CD4-positive, alpha-beta T cell (primary cell): ENCODE measurements at regions not wholly inside any gene's neighbourhood (a gene's known extent, or its start where the extent isn't known, plus 50 kb on each side); places are given as distances from the start of the nearest gene placed in this dataset.

Source experiments
- ATAC-seq: fragments of 200-7000 bp; cut with Tn5 transposase; one replicate; pipeline ENCODE4 v1.10.0; 2022; ENCODE audit warnings: mild to moderate bottlenecking; ENCODE audit not compliant: poor library complexity
- CTCF ChIA-PET: fragments of 350-600 bp; sonication (Branson Sonifier 250); formaldehyde crosslinking; loops from one replicate; lab custom pipeline; 2021; ENCODE audit warnings: antibody characterized with exemption, inconsistent platforms; lab: Charles Lee
- POLR2A ChIA-PET: fragments of 350-600 bp; sonication (Branson Sonifier 250); formaldehyde crosslinking; loops from one replicate; lab custom pipeline; 2021; ENCODE audit warnings: antibody characterized with exemption, inconsistent platforms; lab: Charles Lee
- DNase-seq, 14 experiments: peaks; one replicate each; pipeline ENCODE4 v3.0.0-alpha.2; 2013 to 2020; ENCODE audit warnings: mixed read lengths in 2 of 14
- H3K27ac ChIP-seq, 2 donors: one replicate each; pipeline versions ENCODE4 v1.5.1 to v1.7.0; 2013; ENCODE audit warnings: low read length in 2 of 2, low read depth in 1 of 2, mild to moderate bottlenecking in 1 of 2
- H3K27me3 ChIP-seq, 2 experiments: 1 replicate in 1 of 2; 2 replicates in 1 of 2; pipeline versions ENCODE4 v1.6.1 to v1.7.0; 2013; ENCODE audit warnings: low read length in 2 of 2, control low read depth in 1 of 2, mild to moderate bottlenecking in 1 of 2, moderate library complexity in 1 of 2; ENCODE audit not compliant: insufficient read depth in 2 of 2, control insufficient read depth in 1 of 2
- H3K36me3 ChIP-seq: one replicate; pipeline ENCODE4 v1.6.1; 2013; ENCODE audit warnings: low read length, control low read depth; ENCODE audit not compliant: insufficient read depth
- H3K4me1 ChIP-seq: one replicate; pipeline ENCODE4 v1.6.1; 2013; ENCODE audit warnings: low read length, control low read depth; ENCODE audit not compliant: insufficient read depth
- H3K4me3 ChIP-seq: one replicate; pipeline ENCODE4 v1.5.1; 2013; ENCODE audit warnings: mild to moderate bottlenecking, low read length, moderate library complexity
- H3K9me3 ChIP-seq, 2 experiments: 1 replicate in 1 of 2; 2 replicates in 1 of 2; pipeline versions ENCODE4 v1.6.1 to v1.7.0; 2013; ENCODE audit warnings: low read length in 2 of 2, mild to moderate bottlenecking in 2 of 2, control low read depth in 1 of 2, moderate library complexity in 1 of 2; ENCODE audit not compliant: control insufficient read depth in 1 of 2, insufficient read depth in 1 of 2
- H3K27ac Mint-ChIP-seq: one replicate; pipeline ENCODE4 v1.8.0; 2020; ENCODE audit warnings: mixed read lengths
- H3K27me3 Mint-ChIP-seq: one replicate; pipeline ENCODE4 v1.8.0; 2021; ENCODE audit warnings: mixed read lengths
- H3K36me3 Mint-ChIP-seq: one replicate; pipeline ENCODE4 v1.8.0; 2021; ENCODE audit warnings: low read depth, mixed read lengths
- H3K4me1 Mint-ChIP-seq: one replicate; pipeline ENCODE4 v1.8.0; 2021; ENCODE audit warnings: low read depth, mixed read lengths
- H3K4me3 Mint-ChIP-seq: one replicate; pipeline ENCODE4 v1.8.0; 2020; ENCODE audit warnings: mild to moderate bottlenecking, mixed read lengths
- H3K9me3 Mint-ChIP-seq: one replicate; pipeline ENCODE4 v1.8.0; 2020; ENCODE audit warnings: mixed read lengths
- CTCF ChIP-seq: fragments of 200-600 bp; IDR thresholded peaks from one replicate; pipeline ENCODE4 v1.8.0; 2022; ENCODE audit warnings: antibody characterized with exemption, mild to moderate bottlenecking
- intact Hi-C, 2 experiments: fragments of 100-400 bp; cut with DNase I in 1 of 2; cut with micrococcal nuclease in 1 of 2; formaldehyde crosslinking; loops; one replicate each; pipeline versions ENCODE4 v1.15.1 to v1.9.0; 2023 to 2025; cut with DNase I, micrococcal nuclease

GRCh38 chr12:28800129-28800528 is 348.9 kb upstream of the FAR2 start:
- Mint-ChIP-seq H3K9me3 (no peaks in the 10 kb centered on the region), H3K4me1 (no peaks in the 10 kb centered on the region), H3K36me3 (no peaks in the 10 kb centered on the region), H3K27me3 (peaks cover 5% of the 10 kb centered on the region), H3K27ac (no peak overlapping the region), H3K4me3 (no peak overlapping the region)
- Histone ChIP-seq H3K36me3 (no peaks in the 10 kb centered on the region), H3K27ac (no peak overlapping the region), H3K27me3 (no peaks in the 10 kb centered on the region), H3K4me1 (no peaks in the 10 kb centered on the region), H3K4me3 (no peak overlapping the region), H3K9me3 (no peaks in the 10 kb centered on the region)
- intact Hi-C loops, result no loop called here
- POLR2A ChIA-PET, result no interaction called here
- TF ChIP-seq CTCF, result no peak
- ATAC-seq (no peak), DNase-seq (peak in 1 of 14 experiments; percentile 8)
- CTCF ChIA-PET, result no interaction called here

DNA sequence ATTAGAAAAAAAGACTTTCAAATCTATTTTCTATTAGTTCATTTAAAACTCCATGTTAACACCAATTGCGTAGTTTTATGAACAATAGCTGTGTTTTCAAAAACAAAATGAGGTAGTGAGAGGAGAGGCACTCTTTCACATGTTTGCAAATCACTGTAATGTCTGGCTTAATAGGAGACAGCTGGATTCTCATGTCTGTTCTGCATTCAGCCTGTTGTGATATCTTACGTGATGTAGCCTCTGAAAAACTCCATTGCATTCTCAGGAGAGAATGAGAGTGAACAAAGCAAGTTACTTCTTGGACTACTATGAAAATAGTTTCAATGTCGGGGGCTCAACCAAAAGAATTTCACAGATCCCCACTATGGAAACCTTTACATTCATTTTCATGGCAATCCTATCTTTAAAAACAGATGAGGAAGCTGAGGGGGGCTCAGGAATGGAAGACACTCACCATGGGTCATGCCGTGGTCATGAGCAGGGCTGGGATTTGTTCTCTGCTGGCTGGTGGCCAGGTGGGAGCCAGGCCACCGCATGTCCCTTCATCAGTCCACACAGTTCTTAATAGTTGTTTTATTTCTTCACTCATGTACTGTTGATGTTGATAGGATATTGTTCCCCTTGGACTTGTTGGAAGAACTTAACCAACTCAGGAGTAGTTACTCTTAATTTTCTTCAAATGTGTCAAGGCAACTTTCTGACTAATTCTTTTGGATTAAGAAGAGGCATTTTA is 346.2 kb upstream of the FAR2 start:
- Mint-ChIP-seq H3K36me3 (no peaks in the 10 kb centered on the region), H3K27ac (no peak overlapping the region), H3K27me3 (no peaks in the 10 kb centered on the region), H3K9me3 (no peaks in the 10 kb centered on the region), H3K4me3 (no peak overlapping the region), H3K4me1 (no peaks in the 10 kb centered on the region)
- no peaks in the 10 kb centered on the region for H3K36me3 ChIP-seq
- H3K9me3 ChIP-seq, result no peaks in the 10 kb centered on the region
- H3K4me1 ChIP-seq, result no peaks in the 10 kb centered on the region
- DNase-seq, result no peak
- intact Hi-C loops, result no loop called here
- TF ChIP-seq CTCF, result no peak
- no peak overlapping the region for H3K27ac ChIP-seq
- ChIA-PET POLR2A (no interaction called here), CTCF (no interaction called here)
- no peaks in the 10 kb centered on the region for H3K27me3 ChIP-seq
- no peak for ATAC-seq
- H3K4me3 ChIP-seq, result no peak overlapping the region

DNA sequence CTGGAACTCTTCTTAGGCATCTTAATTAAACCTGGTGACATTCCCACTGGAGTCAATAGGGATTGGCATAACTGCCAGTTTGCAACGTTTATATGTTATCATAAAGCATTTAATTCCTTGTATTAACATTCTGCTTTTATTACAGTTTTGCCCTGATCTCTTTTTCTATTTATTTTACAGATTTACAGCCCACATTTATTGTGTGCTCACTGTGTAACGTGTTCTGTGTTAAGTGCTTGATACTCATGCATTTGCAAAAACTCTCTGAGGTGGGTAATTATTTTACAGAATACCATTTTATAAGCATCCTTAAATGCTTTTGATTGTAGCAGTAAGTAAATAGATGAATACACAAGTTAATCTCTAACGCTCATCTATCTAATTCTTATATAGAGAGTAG is 341.5 kb upstream of the FAR2 start:
- POLR2A ChIA-PET, result no interaction called here
- TF ChIP-seq CTCF, result no peak
- Histone ChIP-seq H3K27me3 (no peaks in the 10 kb centered on the region), H3K4me3 (no peak overlapping the region), H3K36me3 (no peaks in the 10 kb centered on the region), H3K4me1 (no peaks in the 10 kb centered on the region), H3K27ac (no peak overlapping the region), H3K9me3 (no peaks in the 10 kb centered on the region)
- no peak for DNase-seq
- intact Hi-C loops, result no loop called here
- no peaks in the 10 kb centered on the region for H3K4me1 Mint-ChIP-seq
- no peak overlapping the region for H3K27ac Mint-ChIP-seq
- no peaks in the 10 kb centered on the region for H3K36me3 Mint-ChIP-seq
- CTCF ChIA-PET, result no interaction called here
- no peaks in the 10 kb centered on the region for H3K9me3 Mint-ChIP-seq
- ATAC-seq, result no peak
- peaks cover 6% of the 10 kb centered on the region for H3K27me3 Mint-ChIP-seq
- H3K4me3 Mint-ChIP-seq, result no peak overlapping the region
